ENCODE measurements at regions not wholly inside any gene's neighbourhood (a gene's known extent, or its start where the extent isn't known, plus 50 kb on each side); places are given as distances from the start of the nearest gene placed in this dataset.
"Not testable (repeated sequence)": the region's sequence is repeated elsewhere in the genome, so short reads cannot be mapped to it uniquely, and the experiment has no call there.

GRCh38 chr1:238621405-238621804 is 730.7 kb upstream of the ZP4 start:
- no peak for DNase-seq

DNA sequence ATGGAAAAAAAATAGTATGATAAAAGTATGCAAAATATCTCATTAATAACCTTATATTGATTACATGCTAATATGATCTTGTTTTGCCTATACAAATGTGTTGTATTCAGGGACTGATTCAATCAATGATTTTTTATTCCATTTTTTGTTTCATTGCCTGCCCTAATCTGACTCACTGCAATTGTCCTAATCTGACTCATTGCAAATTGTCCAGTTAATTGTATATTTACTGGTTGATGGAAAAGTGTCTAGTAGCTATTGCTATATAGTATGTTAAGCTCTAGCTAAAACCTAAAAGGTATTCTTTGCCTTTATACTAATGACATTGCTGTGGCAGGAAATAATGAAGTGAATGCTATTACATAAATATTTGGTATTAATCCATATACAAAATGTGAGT is 728.9 kb upstream of the ZP4 start:
- DNase-seq = no peak

- no peak for DNase-seq
Observed at GRCh38 chr1:238611406-238611805, 720.7 kb upstream of the ZP4 start.

GRCh38 chr1:238608144-238608543 is 717.4 kb upstream of the ZP4 start:
- DNase-seq = no peak

- DNase-seq = no peak
Observed at GRCh38 chr1:238606896-238607295, 716.2 kb upstream of the ZP4 start.

DNA sequence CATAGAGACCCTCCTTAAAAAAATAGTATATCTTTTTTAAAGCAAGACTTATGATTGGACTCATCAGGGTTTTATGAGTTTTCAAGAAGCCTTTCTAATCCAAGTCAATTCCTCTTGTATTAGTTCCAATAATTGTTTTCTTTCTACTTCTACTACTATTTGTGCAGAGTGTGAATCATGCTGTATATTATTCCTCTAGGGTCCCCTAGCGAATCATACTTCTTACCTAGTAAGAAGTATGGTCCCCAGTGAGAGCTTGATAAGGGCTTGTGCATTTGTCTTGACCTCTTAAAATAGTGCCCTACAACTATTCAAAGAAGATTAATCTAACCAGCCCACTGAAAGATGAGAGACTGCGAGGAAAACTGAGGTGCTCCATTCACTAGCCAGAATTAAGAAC is 715.7 kb upstream of the ZP4 start:
- no peak for DNase-seq

DNA sequence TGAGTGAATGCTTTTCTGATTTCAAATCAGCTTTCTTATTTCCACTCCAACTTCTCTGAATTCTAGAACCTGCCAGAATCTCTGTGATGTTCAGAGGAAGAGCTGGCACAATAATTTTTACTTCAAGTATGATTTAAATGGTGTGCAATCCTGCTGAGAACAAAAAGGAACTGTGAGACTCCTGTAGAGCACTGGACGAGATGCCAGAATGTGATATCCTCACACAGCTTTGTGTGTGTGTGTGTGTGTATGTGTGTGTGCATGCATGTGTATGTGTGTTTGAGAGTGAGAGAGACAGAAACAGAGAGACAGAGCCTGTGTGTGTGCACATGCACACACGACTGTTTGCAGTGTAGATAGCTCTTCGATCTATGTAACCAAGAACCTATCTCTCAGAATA is 713.6 kb upstream of the ZP4 start:
- DNase-seq = no peak

GRCh38 chr1:238601604-238602003 is 710.9 kb upstream of the ZP4 start:
- DNase-seq = not testable (repeated sequence)

DNA sequence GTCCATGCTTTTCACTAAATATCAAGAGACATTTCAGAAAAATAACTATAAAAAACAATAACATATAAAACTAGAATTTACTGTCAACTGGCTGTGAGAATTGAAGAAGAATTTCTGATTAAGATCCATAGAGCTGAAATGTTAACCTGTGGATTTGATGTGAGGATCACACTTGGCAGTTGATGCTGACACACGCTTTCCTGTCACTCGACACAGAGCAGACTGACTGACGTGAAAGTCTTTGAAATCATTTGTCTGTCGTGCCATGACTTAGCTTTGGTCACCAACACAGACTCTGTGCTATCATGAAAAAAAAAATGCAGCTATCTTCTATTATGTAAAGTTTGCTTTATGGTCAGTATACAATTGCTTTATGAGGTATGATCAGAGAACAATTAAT is 706.0 kb upstream of the ZP4 start:
- no peak for DNase-seq

- DNase-seq = no peak
Observed at GRCh38 chr1:238592621-238593020, 701.9 kb upstream of the ZP4 start.

DNA sequence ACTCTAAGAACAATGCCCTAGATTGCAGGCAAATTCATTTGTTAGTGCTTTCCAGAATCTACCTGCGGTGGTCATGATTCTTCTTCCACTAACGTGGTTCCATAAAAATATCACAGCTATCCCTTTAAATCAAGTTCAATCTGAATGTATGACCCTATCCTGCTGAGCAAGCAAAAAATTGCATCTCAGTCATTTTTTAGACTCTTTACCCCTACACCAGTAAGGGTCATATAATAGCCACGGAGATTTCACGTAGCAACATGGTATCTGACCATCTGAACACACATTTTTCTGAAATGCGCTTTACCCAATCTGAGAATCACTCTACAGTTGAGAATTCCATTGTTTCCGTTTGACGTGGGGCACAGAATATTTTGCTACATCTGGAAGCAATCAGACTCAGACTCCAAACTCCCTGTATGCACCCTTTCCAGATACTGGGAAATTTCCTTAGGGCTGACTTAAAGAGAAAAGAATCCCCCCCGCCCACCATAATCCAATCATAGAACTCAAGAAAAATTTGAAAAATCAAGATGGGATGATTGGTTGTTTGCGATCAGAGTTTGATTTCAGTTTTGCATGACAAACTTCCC is 699.2 kb upstream of the ZP4 start:
- DNase-seq = no peak

- no peak for DNase-seq
Observed at GRCh38 chr1:238582816-238583215, 692.1 kb upstream of the ZP4 start.

DNA sequence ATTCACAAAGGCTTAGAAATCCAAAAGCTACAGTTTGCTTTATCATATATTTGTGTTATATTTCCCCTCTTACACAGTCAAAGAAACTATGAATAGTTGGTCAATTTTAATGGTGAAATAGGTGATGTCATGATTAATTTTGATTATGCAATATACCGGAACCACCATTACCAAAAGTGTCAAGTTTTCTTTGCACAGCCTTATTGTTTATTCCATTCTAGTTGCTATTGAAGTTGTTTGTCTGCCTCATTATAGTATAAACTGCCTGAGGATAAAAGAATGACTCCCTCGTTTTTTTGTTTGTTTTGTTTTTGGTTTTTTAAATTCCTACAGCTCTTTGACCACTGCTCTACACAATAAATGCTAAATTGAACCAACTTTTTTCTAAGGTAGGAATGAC is 690.6 kb upstream of the ZP4 start:
- DNase-seq = no peak

- no peak for DNase-seq
Observed at GRCh38 chr1:238568735-238569134, 678.0 kb upstream of the ZP4 start.

- no peak for DNase-seq
Observed at GRCh38 chr1:238562341-238562740, 671.6 kb upstream of the ZP4 start.

DNA sequence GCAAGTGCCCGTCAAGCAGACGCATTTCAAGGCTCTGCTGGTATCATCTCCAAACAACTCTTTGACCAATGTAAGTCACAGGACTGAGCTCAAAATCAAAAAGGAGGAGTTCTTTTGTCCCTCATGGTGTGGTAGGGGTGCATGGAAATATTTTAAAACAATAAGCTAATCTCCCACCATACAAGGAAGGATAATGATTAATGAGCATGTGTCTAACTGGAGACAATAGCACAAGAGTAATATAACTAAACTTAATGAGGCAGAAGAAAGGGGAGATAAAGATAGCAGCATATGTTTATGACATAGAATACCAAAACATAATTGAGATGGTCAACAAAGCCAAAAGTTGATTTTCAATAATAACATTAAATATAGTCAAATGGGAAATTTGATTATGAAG is 668.0 kb upstream of the ZP4 start:
- DNase-seq = no peak

DNA sequence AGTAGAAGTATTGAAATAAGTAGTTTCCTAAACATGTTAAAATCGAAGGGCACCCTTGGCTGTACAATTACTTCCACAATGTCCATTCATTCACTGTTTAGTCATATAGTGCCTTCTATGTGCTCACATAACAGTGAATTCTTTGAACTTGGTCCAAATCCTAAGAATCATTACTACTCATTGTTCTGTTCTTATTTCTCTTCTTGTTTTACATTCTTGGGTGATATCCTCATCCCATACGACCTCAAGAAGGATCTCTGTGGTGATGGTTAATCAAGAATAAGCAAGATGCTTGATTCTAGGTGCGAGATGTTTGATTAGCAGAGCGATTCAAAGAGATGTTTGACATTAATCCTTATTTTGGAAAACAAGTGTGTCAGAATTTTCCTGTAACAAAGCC is 667.4 kb upstream of the ZP4 start:
- no peak for DNase-seq

- DNase-seq = no peak
Observed at GRCh38 chr1:238552271-238552670, 661.5 kb upstream of the ZP4 start.

DNA sequence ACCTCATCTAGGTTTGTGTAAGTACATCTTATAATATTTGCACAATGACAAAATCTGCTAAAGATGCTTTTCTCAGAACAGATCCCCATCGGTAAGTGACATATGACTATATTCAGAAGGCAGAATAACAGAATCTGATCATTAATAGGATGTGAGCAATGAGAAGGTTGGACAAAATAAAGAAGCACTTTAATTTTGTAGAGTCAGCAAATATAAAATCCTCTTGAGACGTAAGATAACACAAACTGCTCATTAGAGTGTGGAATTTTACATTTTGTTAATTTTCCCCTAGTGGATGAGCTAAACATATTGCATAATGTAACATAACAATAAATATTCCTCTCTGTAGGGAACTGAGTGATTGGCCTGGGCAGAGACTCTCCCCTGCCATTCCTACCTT is 658.4 kb upstream of the ZP4 start:
- no peak for DNase-seq

DNA sequence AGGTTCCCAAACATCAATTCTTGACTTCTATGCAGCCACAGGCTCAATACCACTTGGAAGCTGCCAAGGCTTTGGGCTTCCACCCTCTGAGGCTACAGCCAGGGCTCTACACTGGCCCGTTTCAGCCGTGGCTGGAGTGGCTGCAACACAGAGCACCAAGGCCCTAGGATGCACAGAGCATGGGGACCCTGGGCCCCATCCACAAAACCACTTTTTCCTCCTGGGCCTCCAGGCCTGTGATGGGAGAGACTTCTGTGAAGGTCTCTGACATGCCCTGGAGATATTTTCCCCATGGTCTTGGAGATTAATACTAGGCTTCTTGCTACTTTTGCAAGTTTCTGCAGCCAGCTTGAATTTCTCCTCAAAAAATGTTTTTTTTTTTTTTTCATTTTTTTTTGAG is 655.4 kb upstream of the ZP4 start:
- no peak for DNase-seq

GRCh38 chr1:238537641-238538040 is 646.9 kb upstream of the ZP4 start:
- DNase-seq = no peak

DNA sequence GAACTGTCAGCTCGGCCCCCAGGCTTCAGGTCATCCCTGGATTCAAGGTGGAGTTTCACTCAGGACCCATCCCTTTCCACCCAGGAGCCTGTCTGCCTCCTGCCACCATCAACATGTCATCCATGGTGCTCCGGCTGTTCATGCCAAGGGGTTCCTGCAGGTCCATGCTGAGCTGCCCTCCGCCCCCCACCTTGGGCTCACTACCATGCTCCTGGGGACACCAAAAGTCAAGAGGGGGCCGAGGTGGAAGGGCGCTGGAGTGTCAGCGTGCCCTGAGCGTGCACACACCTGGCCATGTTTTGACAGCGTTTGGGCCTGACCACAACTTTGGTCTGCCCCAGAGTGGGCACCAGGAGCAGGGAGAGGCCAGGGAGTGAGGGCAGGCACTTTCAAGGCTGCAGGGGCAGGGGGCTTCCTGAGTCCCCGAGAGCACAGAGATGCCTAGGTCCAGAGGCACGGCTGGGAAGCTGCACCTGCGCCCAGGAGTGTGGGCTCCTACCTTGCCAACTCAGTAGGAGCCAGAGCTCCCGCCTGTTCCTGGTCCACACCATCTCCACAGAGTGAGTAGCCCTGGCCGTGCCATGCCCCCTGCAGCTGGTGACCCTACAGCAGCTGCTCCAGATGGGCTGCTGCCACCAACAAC is 639.6 kb upstream of the ZP4 start:
- no peak for DNase-seq

DNA sequence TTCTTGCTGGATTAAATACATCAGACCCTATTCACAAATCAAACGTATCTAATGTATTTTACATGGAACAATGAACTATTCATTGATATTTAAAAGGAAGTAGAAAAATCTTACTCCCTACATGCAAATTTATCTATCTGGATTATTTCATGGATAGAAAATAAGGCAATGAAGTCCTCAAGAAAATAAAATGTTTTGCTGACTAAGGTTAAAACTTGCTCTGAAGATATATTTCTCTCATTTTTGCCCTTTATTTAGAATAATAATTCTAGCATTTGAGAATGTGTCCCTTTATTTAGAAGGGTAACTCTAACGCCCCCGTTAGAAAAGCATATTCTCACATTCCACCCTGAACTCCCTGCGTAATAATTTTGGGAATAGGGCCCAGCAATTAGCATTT is 627.0 kb upstream of the ZP4 start:
- DNase-seq = no peak

GRCh38 chr1:238501290-238501689 is 610.6 kb upstream of the ZP4 start:
- no peak for DNase-seq

DNA sequence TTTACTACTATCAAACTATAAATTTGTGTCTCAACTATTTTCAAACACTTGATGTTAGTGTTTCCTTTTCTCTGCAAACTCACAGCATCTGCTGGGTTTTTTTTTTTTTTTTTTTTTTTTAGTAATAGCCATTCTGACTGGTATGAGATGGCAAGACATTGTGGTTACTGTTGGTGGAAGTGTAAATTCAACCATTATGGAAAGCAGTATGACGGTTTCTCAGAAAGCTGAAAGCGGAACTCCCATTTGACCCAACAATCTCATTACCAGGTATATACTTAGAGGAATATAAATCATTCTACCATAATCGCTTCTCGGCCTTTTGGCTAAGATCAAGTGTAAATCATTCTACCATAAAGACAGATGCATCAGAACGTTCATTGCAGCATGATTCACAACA is 608.3 kb upstream of the ZP4 start:
- DNase-seq = peak; percentile 85

Data from OCI-M1 (cell line).